ENCODE measurements at regions not wholly inside any gene's neighbourhood (a gene's known extent, or its start where the extent isn't known, plus 50 kb on each side); places are given as distances from the start of the nearest gene placed in this dataset.

DNA sequence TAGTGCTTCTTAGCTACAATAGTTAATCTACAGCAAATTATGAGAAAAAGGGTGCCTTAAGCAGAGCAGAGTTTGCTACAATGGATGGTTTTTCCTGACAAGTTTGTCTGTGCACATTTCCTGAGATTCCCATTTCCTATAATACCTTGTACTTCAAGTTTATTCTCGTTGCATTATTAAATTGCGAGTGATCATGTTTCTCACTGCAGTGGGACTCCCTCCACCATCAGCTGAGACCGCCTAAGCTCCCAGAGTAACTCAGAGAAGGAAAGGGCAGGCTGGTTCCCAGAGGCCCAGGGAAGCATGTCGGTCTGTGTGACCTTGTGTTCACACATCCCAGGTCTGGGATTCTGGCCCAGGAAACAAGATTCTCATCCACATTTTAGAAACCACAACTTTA lies 162.1 kb downstream of the ARL4C start:
- no peak for DNase-seq

DNA sequence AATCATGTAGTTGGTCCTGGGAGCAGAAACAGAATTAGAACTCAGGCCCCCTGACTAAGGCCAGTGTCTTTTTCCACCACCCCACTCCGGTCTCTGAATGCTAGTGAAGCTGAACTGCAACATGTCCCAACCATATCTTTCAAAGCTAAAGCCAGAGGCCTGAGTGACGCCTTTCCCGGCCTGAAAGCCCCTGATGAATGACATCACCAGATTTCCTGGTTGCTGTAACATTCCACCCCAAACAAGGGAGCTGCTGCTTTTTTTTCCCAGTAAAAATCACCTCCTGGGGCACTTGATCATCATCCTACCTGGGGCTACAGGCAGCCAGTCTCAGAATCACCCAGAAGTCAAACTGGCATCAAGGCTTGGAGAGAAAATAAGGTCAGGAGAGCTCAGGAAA lies 162.7 kb downstream of the ARL4C start:
- DNase-seq: no peak

DNA sequence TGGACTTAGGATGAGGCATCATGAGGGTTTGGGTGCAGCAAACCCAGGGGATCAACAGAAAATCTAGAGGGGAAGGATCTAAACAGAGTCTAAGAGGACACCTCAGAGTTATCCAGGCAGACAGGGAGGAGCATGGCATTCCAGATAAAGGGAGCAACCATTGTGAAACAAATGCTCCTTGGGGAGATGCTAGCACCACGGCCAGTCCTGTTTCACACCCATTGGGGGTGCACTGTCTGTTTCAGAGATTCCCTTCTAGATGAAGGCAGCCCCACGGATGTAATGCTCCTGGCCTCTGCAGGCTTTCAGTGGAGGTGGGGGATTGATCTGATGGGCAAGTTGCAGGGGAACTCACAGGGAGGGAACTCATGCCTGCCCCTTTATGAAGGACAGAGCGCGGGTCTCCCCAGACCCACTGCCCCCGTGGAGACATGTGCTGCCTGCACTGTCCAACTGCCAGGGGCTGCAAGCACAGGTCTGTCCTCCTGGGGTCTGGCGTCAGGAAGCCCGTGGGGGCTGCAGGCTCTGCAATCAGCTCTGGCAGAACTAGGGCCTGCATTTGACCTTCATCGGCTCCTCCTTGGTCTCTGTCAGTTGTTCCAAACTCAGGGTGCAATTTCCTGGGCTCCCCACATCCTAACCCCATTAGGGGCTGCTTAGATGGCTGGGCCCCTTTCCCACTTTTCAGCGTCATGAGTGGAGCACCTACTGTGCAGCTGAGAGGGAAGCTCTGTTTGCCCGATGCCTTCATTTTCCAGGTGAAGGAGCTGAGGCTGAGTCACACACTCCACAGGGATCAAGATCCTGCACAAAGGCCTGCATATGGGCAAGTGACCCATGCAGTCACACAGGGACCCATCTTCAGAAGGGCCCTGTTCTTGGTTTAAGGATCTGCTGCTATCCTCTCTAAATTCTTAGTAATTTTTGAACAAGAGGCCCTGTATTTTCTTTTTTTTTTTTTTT lies 163.4 kb downstream of the ARL4C start:
- no peak for DNase-seq

DNA sequence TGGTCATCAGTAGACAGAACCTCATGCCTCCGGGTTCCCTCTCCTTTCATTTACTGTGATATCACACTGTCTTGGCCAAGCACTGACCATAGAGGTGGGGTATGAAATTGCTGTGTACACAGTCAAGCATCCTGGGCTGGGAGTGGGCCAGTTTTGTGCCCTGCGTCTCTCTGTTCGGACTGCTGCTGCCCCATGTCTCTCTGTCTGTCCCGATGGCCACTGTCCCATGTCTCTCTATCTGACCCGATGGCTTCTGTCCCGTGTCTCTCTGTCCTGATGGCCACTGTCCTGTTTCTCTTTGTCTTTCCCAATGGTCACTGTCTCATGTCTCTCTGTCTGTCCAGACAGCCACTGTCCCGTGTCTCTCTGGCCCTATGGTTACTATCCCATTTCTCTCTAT lies 164.9 kb downstream of the ARL4C start:
- DNase-seq: no peak

DNA sequence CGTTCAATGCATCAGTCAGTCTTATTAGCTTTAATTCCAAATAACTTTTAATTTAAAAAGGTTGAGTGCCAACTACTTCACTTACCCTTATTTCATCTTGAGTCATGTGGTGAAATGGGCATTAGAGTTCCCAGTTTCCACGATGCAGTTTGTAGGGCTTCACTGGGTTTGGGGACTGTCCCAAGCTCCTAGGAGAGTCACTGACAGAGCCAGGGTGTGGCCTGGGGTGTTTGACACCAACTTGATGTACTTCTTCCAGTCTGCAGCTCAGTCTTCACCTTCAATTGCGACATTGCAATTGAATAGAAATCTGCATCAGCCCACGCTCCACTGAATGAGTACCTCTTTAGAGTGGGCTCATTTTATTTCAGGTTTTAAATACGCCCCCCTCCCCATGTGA lies 165.3 kb downstream of the ARL4C start:
- DNase-seq: no peak

DNA sequence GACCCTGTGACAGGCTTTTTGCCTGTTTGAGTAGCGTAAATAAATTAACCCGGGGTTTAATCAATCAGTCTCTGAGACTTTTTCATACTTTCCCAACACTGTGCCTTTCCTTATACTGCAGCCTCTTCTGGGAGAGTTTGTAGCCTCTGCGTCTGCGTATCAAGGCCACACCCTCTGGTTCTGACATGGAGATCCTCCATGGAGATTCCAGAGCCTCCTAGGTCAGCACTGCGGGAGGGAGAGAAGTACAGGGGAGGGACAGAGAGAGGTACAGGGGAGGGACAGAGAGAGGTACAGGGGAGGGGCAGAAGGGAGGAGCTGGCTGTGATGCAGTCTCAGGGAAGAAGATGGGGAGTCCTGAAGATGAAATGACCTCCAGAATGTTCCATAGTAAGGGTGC lies 166.0 kb downstream of the ARL4C start:
- no peak for DNase-seq

DNA sequence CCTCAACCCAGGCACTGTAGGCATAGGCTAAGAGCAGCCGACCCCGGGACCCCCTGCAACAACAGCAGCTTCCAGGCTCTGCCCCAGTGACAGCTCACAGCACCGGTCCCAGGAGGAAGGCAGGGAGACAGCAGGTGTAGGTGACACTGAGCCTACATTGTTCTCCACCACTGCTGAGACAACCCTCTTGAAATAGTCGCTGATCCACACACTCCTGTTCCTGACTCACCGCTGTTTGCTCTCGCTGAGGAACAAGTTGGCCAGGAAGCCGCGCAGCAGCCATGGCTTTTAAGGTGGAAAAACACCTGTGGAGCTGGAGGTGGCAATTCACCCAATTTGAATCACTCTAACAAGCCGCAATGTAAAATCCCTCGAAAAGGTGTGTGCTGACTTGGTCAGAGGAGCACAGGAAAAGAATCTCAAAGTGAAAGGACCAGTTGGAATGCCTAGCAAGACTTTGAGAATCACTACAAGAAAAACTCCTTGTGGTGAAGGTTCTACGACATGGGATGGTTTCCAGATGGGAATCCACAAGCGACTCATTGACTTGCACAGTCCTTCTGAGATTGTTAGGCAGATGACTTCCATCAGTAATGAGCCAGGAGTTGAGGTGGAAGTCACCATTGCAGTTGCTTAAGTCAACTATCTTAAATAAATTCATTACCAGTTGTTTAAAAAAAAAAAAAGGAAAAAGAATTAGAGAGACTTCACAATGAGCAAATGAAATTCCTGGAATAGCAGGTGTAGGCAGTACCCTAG lies 167.5 kb downstream of the ARL4C start:
- DNase-seq: no peak

DNA sequence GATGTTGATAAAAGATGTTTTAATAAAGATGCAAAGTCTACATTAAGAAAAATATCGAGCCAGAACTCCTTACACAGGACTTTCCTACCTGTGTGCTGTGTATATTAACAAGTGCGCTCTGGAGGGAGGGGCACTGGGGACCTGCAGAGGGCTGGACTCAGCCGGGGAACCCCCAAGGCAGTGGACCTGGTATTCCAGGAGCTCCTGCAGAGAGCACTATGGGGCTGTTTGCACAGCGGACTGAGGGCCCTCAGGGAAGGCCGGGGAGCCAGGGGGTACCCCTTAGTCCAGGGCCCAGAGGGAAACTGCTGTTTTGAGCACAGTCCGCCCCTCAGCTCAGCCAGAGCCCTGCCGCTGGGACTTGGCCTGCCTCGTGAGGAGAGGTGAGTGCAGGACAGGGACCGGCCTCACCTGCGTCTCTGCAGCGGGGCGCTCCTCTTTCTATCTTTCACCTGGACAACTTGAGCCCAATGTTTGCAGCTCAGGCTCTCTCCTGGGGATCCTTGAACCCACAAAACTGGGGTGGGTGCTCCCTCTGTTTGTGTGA lies 168.4 kb downstream of the ARL4C start:
- DNase-seq: no peak

DNA sequence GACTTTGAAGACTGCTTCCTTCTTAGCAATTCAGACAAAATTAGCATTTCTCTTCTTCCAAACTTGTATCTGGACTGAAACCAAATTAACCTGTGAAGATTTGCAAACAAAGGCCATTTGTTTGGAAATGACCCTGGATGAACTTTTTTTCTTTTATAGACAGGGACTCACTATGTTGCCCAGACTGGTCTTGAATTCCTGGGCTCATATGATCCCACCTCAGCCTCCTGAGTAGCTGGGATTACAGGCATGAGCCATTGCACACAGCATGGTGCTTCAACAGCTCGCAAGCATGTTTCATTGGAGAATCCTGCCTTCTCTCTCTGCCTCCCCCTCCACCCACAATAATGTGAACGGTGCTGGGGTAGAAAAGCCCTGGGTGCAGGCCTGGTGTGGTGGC lies 170.2 kb downstream of the ARL4C start:
- DNase-seq: no peak

DNA sequence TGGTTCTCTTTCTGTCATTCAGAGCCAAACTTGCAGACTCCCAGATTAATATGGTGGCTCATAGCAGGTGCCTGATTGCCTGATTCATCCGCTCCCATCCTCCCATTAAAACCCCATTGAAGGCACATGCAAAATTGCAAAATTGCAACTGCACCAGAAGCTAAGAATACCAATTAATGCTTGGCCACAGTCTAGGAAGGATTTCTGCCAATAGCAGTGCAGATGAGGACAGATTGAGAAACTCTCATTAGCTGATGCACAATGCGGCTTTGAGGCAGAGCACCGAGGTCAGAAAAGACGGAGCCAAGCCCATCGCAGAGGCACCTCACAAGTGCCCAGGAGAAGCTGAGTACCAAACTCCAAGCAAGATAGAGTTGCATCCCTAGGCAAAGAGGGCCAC lies 172.8 kb downstream of the ARL4C start:
- DNase-seq: no peak

DNA sequence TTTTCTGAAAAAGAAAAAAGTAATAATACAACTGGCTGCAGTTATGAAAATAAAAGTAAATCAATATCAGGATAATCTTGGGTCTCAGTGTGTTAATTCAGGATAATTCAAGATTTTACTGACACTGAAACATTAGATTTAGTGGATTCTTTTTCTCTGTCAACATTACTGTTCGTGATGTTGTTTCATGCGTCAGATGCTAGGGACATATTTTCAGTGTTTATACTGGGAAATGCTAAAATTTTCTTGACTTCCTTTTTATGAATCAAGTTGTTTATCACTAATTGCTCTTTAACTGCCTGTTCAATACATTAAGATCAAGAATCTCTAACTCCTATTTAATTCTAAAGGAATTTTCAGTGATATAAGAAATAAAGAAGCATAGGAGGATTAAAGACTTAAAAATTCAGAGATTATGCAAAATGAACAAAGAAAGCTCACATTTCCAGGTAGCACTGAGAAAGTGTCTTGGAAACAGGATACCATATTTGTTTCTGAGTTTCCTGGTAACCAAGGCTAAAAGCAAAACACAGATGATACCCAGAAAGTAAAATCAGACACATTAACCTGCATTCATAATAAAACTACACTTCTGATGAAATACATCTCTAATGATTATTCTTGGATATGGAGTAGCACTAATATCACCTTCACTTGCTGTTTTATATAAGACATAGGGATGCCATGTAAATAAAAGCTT lies 174.0 kb downstream of the ARL4C start:
- DNase-seq: no peak

DNA sequence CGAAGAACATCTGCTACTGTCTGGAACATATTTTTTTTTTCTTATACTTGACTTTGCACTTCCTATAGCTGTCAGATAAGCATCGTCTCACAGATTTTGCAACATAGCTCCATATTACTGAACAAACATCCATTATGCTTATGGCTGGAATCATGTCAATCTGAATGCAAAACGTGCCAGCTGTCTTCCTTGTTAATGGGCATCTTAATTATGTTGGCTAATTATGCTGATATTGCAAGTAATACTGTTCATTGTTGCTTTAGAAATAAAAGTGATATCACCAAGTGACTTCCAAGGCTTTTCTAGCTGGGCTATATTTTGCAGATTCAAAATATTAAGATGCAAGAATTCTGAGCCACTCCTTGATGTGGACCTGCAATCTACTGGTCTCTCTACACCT lies 176.8 kb downstream of the ARL4C start:
- no peak for DNase-seq

DNA sequence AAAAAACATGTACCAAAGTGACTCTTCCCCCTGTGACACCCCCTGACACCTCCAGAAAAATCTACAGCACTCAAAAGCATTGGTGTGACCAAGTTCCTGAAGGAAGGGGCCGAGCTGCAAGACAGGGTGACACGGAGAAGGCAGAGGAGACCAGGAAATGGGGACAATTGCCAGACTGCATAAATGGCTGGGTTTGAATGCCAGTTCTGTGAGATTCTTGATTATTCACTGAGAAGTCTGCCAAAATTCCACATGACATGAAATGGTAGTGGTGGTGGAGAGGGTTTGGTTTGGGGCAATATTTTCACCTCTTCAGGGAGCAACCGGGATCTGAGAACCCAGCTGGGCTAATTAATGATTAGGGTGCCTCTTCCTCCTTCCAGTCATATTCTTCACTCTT lies 178.5 kb downstream of the ARL4C start:
- no peak for DNase-seq

DNA sequence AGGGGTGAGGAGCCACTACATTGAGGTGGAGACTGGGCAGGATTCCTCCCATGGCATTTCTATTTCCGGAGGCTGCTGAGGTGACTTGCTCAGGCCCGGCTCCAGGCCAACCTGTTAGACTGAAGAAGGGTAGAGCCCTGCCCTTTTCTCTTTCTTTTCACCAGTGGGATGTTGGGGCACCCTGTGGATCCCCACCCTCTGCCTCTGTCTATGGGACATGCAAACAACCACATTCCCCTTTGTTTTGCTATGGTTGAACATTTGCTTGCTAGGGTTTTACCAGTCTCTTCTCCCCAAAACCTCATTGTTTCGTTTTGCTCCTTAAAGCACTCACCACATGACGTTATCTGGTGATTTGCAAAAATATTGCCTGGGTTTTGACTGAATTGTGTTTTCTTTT lies 183.3 kb downstream of the ARL4C start:
- no peak for DNase-seq

DNA sequence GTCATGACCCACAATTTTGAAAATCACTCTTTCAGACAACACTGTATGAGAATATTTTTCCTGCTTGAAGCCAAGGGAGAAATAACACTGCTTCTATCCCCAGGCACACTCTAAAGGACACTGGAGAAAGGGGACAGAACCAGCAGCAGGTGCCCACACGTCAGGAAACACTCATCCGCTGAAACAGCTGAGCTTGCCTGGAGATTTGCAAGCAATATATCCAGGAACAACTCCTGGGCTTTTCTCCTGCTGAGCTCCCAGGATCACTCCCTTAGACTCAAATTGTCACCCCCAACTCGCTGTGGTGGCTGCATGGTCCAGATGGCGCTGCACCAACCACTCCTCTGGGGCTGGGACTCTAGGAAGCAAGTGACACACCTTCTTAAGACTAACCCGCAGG lies 186.7 kb downstream of the ARL4C start:
- DNase-seq: no peak

DNA sequence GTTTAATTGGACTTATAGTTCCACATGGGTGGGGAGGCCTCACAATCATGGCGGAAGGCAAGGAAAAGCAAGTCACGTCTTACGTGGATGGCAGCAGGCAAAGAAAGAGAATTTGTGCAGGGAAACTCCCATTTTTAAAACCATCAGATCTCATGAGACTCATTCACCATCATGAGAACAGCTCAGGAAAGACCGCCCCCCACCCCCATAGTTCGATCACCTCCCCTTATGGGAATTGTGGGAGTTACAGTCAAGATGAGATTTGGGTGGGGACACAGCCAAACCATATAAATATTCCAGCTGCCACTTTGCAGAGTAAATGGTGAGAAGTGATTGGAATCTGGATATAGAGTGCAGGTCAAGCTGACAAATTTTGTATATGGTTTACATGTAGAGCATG lies 187.4 kb downstream of the ARL4C start:
- DNase-seq: no peak

DNA sequence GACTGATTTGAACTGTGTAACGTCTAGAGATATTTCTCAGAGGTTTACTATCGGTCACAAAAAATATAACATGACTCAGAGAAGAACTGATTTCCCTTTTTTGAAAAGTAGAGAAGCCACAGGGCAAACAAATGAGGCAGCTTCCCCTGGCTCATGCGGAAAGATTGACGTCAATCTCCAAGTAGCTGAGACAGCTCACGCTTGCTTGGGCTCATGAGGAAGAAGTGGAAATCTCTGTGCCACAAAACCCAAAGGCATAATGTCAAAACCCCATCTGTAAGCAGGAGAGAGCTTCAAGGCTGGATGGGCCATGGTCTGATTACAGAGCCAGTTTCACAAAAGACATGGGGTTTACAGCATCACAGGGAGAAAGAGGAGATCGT lies 188.1 kb downstream of the ARL4C start:
- no peak for DNase-seq

DNA sequence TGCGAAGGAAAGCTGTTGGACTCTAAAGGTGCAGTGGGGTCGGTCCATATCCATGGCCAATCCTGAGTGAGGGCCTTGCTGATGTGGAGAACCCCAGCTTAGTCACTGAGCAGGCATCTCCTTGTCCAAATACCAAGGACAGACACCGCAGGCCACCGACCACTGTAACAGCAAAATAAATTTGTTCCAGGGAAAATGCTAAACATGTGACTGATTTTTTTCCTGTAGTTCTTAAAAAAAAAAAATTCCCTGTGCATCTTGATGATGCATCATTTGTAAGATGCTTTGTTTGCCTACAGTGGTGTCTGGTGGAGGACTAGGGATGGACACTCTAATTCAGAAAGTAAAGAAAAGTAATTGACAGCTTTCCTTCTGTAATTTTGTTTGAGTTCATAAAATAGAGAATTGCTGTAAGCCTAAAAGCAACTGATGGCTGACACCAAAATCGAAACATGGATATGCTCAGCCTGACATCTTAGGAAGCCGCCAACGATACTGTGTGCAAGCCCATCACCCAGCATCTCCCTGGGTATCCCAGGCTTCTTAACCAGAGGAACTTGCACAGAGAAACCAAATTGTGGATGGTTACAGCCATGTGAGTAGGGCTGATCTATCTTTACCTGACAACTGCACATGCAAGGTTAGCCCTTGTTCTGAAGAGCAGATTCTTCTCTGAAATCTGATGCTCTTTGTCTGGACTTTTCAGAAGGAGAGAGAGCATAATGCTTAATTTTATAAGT lies 188.6 kb downstream of the ARL4C start:
- DNase-seq: no peak

DNA sequence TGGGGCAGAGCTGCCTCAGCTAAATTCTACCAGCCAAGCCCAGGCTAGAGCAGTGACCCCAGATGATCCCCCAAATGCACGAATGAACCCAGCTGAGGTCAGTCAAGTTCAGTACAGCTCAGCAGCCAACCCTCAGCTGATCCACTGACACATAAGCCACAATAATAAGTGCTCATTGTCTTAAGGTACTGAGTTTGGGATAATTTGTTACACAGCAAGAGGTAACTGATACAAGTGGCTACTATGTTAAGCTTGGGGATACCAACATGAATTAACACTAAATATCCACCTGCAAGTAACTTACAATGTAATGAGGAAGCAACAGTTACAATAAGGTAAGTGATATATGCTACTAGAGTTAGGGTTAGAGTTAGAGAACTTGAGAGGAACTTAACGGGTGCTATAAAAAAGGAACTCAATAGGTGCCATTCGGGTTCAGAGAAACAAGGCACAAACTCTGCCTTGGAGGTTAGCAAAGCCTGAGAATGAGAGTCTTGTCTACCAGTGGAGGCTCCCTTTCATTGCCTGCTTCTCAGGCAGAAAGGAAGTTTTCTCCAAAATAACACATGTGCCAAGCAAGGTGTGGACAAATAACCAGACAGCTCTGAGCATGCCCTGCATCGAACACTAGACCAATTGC lies 189.4 kb downstream of the ARL4C start:
- DNase-seq: no peak

DNA sequence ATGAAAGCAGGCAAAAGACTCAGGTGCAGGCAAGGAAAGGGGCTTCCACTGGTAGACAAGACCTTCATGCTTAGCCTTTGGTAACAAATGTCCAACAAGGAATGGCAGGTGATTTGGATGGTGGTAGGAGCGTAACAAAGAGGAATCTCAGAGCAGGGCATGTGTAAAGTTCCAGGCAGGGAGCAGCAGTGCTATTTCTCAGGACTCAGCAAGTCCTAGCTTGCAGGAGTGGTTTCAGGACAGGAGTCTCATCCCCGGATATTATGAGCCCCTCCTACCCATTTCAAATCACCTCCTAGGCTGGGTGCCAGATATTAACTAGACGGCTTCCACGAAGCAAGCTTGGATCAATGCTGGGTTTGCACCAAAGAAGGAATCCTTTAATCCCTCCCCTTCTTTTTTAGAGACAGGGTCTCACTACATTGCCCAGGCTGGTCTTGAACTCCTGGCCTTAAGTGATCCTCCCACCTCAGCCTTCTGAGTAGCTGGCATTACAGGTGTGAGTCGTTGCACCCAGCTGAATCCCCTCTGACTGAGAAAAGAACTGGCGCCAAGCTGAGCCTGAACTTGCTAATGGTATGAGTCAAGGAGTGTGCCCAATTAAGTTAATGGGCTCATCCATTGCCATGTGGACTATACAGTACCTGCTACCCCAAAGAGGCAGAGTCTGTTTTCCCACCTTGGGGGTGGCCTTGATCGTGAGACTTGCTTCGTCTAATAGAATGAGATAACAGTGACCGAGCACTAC lies 190.3 kb downstream of the ARL4C start:
- DNase-seq: no peak

DNA sequence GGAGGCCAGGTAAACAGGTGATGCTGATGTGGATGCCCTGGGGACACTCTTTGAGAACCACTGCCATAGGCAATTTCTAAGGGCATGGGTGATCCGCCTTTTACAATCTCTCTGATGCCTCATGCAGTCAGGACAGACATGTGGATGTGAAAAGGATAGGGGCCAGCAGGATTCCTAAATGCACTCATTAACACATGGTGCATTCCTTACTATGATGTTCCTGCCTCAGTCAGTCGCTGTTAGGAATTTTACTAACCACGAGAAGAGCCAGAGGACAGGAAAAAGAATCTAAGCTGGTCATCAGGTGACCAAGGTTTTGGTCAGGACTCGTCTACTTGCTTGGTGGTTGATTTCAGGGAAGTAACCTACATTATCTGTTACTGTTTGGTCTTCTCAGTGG lies 191.0 kb downstream of the ARL4C start:
- DNase-seq: no peak

Measured in NK-92 treated with Interleukin-12 subunit alpha and Interleukin-12 subunit beta, amount 100 ng/mL, for 24 hours (cell line).